Lower lobe of right lung (tissue), 2 donors: ENCODE measurements at regions not wholly inside any gene's neighbourhood (a gene's known extent, or its start where the extent isn't known, plus 50 kb on each side); places are given as distances from the start of the nearest gene placed in this dataset.

ENCODE experiments used
- ATAC-seq, 2 donors: fragments of 200-7000 bp; cut with Tn5 transposase; one replicate each; pipeline ENCODE4 v1.9.1; 2020 to 2022; ENCODE audit warnings: mild to moderate bottlenecking in 2 of 2, moderate library complexity in 2 of 2
- DNase-seq: peaks from one replicate; pipeline ENCODE4 v3.0.0-alpha.2; 2020
- H3K27ac ChIP-seq: fragments of 200-600 bp; one replicate; pipeline ENCODE4 v1.8.0; 2022
- H3K27me3 ChIP-seq: fragments of 200-600 bp; one replicate; pipeline ENCODE4 v1.8.0; 2022; ENCODE audit warnings: low read depth
- H3K36me3 ChIP-seq: fragments of 200-600 bp; one replicate; pipeline ENCODE4 v1.8.0; 2022; ENCODE audit warnings: mild to moderate bottlenecking
- H3K4me1 ChIP-seq: fragments of 200-600 bp; one replicate; pipeline ENCODE4 v1.8.0; 2022
- H3K4me3 ChIP-seq: fragments of 200-600 bp; one replicate; pipeline ENCODE4 v1.8.0; 2022; ENCODE audit warnings: mild to moderate bottlenecking
- H3K9me3 ChIP-seq: fragments of 200-600 bp; one replicate; pipeline ENCODE4 v1.8.0; 2022
- CTCF ChIP-seq: fragments of 200-600 bp; IDR thresholded peaks from one replicate; pipeline ENCODE4 v1.8.0; 2022; ENCODE audit warnings: antibody characterized with exemption, mild to moderate bottlenecking
- intact Hi-C: fragments of 100-400 bp; cut with DNase I; formaldehyde crosslinking; loops from one replicate; pipeline ENCODE4 v1.11.0; 2022
- donor health status: DM: no; HTN: yes; CAD: no; lungs with severe emphysema.

- Histone ChIP-seq H3K4me1 (no peaks in the 10 kb centered on the region), H3K27me3 (no peaks in the 10 kb centered on the region), H3K9me3 (no peaks in the 10 kb centered on the region), H3K36me3 (no peaks in the 10 kb centered on the region), H3K27ac (no peak overlapping the region), H3K4me3 (no peak overlapping the region)
- DNase-seq (no peak), ATAC-seq (no peak)
- no peak for TF ChIP-seq CTCF
- intact Hi-C loops: no loop called here
These were observed 790.4 kb downstream of the NCAM2 start for GRCh38 chr21:21788591-21788990.

- Histone ChIP-seq H3K4me1 (no peaks in the 10 kb centered on the region), H3K27me3 (no peaks in the 10 kb centered on the region), H3K36me3 (no peaks in the 10 kb centered on the region), H3K9me3 (no peaks in the 10 kb centered on the region), H3K4me3 (no peak overlapping the region), H3K27ac (no peak overlapping the region)
- no peak for TF ChIP-seq CTCF
- DNase-seq (no peak), ATAC-seq (no peak)
- intact Hi-C loops: no loop called here
These were observed 803.7 kb downstream of the NCAM2 start for GRCh38 chr21:21801921-21802320.

- no peak overlapping the region for H3K27ac ChIP-seq
- H3K4me1 ChIP-seq: no peaks in the 10 kb centered on the region
- TF ChIP-seq CTCF: no peak
- ATAC-seq (no peak), DNase-seq (no peak)
- H3K27me3 ChIP-seq: no peaks in the 10 kb centered on the region
- H3K9me3 ChIP-seq: no peaks in the 10 kb centered on the region
- H3K4me3 ChIP-seq: no peak overlapping the region
- no peaks in the 10 kb centered on the region for H3K36me3 ChIP-seq
- intact Hi-C loops: no loop called here
These were observed 808.7 kb downstream of the NCAM2 start for GRCh38 chr21:21806711-21807597.

- no peak for DNase-seq
- TF ChIP-seq CTCF: no peak
These were observed 809.3 kb downstream of the NCAM2 start for GRCh38 chr21:21807598-21807903.

GRCh38 chr21:21813289-21813688 is 815.1 kb downstream of the NCAM2 start:
- H3K9me3 ChIP-seq: no peaks in the 10 kb centered on the region
- ATAC-seq (no peak), DNase-seq (no peak)
- no peak overlapping the region for H3K4me3 ChIP-seq
- H3K36me3 ChIP-seq: no peaks in the 10 kb centered on the region
- no peaks in the 10 kb centered on the region for H3K27me3 ChIP-seq
- H3K4me1 ChIP-seq: no peaks in the 10 kb centered on the region
- TF ChIP-seq CTCF: no peak
- no peak overlapping the region for H3K27ac ChIP-seq
- intact Hi-C loops: no loop called here

More at GRCh38 chr21:21807598-21807903, 809.3 kb downstream of the NCAM2 start:
- H3K9me3 ChIP-seq: no peaks in the 10 kb centered on the region
- no peak for ATAC-seq
- no peaks in the 10 kb centered on the region for H3K36me3 ChIP-seq
- intact Hi-C loops: no loop called here
- H3K27me3 ChIP-seq: no peaks in the 10 kb centered on the region
- no peak overlapping the region for H3K4me3 ChIP-seq
- no peaks in the 10 kb centered on the region for H3K4me1 ChIP-seq
- H3K27ac ChIP-seq: no peak overlapping the region
